ENCODE measurements at regions not wholly inside any gene's neighbourhood (a gene's known extent, or its start where the extent isn't known, plus 50 kb on each side); places are given as distances from the start of the nearest gene placed in this dataset.
"Not testable (repeated sequence)": the region's sequence is repeated elsewhere in the genome, so short reads cannot be mapped to it uniquely, and the experiment has no call there.

GRCh38 chr16:18136288-18136687, 200.2 kb downstream of the NPIPA8 start:
- H3K9me3 ChIP-seq (ENCODE audit: control insufficient read depth, low read length); intact Hi-C loops (cut with DNase I); DNase-seq; H3K27me3 ChIP-seq (ENCODE audit: control insufficient read depth in 1 of 2, insufficient read depth in 2 of 2, low read length in 1 of 2); H3K36me3 ChIP-seq (ENCODE audit: control insufficient read depth in 1 of 2, insufficient read depth in 2 of 2, low read length in 1 of 2); H3K4me1 ChIP-seq (ENCODE audit: control insufficient read depth in 1 of 2, insufficient read depth in 2 of 2, low read length in 2 of 2); H3K27ac ChIP-seq (ENCODE audit: low read depth in 1 of 2, low read length in 2 of 2); ATAC-seq (ENCODE audit: low FRiP score); H3K4me3 ChIP-seq (ENCODE audit: low read length in 2 of 2): not testable (repeated sequence)
- no CpG with 5 or more reads among the region's 1 CpG for whole genome bisulfite sequencing, 2 donors

GRCh38 chr16:18135024-18135423, 201.5 kb downstream of the NPIPA8 start:
- H3K4me3 ChIP-seq (ENCODE audit: low read length in 2 of 2); H3K9me3 ChIP-seq (ENCODE audit: control insufficient read depth, low read length); H3K36me3 ChIP-seq (ENCODE audit: control insufficient read depth in 1 of 2, insufficient read depth in 2 of 2, low read length in 1 of 2); H3K4me1 ChIP-seq (ENCODE audit: control insufficient read depth in 1 of 2, insufficient read depth in 2 of 2, low read length in 2 of 2); DNase-seq; H3K27ac ChIP-seq (ENCODE audit: low read depth in 1 of 2, low read length in 2 of 2); intact Hi-C loops (cut with DNase I); ATAC-seq (ENCODE audit: low FRiP score); H3K27me3 ChIP-seq (ENCODE audit: control insufficient read depth in 1 of 2, insufficient read depth in 2 of 2, low read length in 1 of 2): not testable (repeated sequence)
- WGBS, 2 donors = 55 to 81% methylated on average over 1 of the region's 4 CpGs

- H3K27ac ChIP-seq (ENCODE audit: low read depth in 1 of 2, low read length in 2 of 2); H3K4me1 ChIP-seq (ENCODE audit: control insufficient read depth in 1 of 2, insufficient read depth in 2 of 2, low read length in 2 of 2); H3K4me3 ChIP-seq (ENCODE audit: low read length in 2 of 2); intact Hi-C loops (cut with DNase I); H3K36me3 ChIP-seq (ENCODE audit: control insufficient read depth in 1 of 2, insufficient read depth in 2 of 2, low read length in 1 of 2); H3K9me3 ChIP-seq (ENCODE audit: control insufficient read depth, low read length); DNase-seq; H3K27me3 ChIP-seq (ENCODE audit: control insufficient read depth in 1 of 2, insufficient read depth in 2 of 2, low read length in 1 of 2): not testable (repeated sequence)
- peak; percentile 88 for ATAC-seq (ENCODE audit: low FRiP score)
- 0% methylated on average over 1 of the region's 6 CpGs; no CpG with 5 or more reads in 1 of the 2 donors for WGBS, 2 donors
Observed at GRCh38 chr16:18131587-18131986, 204.9 kb downstream of the NPIPA8 start.

- intact Hi-C loops (cut with DNase I); H3K9me3 ChIP-seq (ENCODE audit: control insufficient read depth, low read length); H3K4me3 ChIP-seq (ENCODE audit: low read length in 2 of 2); DNase-seq; H3K4me1 ChIP-seq (ENCODE audit: control insufficient read depth in 1 of 2, insufficient read depth in 2 of 2, low read length in 2 of 2); H3K27me3 ChIP-seq (ENCODE audit: control insufficient read depth in 1 of 2, insufficient read depth in 2 of 2, low read length in 1 of 2); H3K36me3 ChIP-seq (ENCODE audit: control insufficient read depth in 1 of 2, insufficient read depth in 2 of 2, low read length in 1 of 2); H3K27ac ChIP-seq (ENCODE audit: low read depth in 1 of 2, low read length in 2 of 2): not testable (repeated sequence)
- 84 to 92% methylated on average over 2 to 7 of the region's 8 CpGs for WGBS, 2 donors
- peak; percentile 70 for ATAC-seq (ENCODE audit: low FRiP score)
Observed at GRCh38 chr16:18130478-18131120, 205.9 kb downstream of the NPIPA8 start.

- WGBS, 2 donors = no CpG with 5 or more reads among the region's 12 CpGs
- H3K36me3 ChIP-seq (ENCODE audit: control insufficient read depth in 1 of 2, insufficient read depth in 2 of 2, low read length in 1 of 2); H3K27ac ChIP-seq (ENCODE audit: low read depth in 1 of 2, low read length in 2 of 2); ATAC-seq (ENCODE audit: low FRiP score); H3K9me3 ChIP-seq (ENCODE audit: control insufficient read depth, low read length); DNase-seq; H3K27me3 ChIP-seq (ENCODE audit: control insufficient read depth in 1 of 2, insufficient read depth in 2 of 2, low read length in 1 of 2); H3K4me3 ChIP-seq (ENCODE audit: low read length in 2 of 2); H3K4me1 ChIP-seq (ENCODE audit: control insufficient read depth in 1 of 2, insufficient read depth in 2 of 2, low read length in 2 of 2); intact Hi-C loops (cut with DNase I): not testable (repeated sequence)
Observed at GRCh38 chr16:18127033-18127432, 209.5 kb downstream of the NPIPA8 start.

- H3K4me3 ChIP-seq (ENCODE audit: low read length in 2 of 2); intact Hi-C loops (cut with DNase I); H3K27ac ChIP-seq (ENCODE audit: low read depth in 1 of 2, low read length in 2 of 2); H3K27me3 ChIP-seq (ENCODE audit: control insufficient read depth in 1 of 2, insufficient read depth in 2 of 2, low read length in 1 of 2); DNase-seq; H3K36me3 ChIP-seq (ENCODE audit: control insufficient read depth in 1 of 2, insufficient read depth in 2 of 2, low read length in 1 of 2); H3K9me3 ChIP-seq (ENCODE audit: control insufficient read depth, low read length); ATAC-seq (ENCODE audit: low FRiP score); H3K4me1 ChIP-seq (ENCODE audit: control insufficient read depth in 1 of 2, insufficient read depth in 2 of 2, low read length in 2 of 2): not testable (repeated sequence)
- WGBS, 2 donors = 54 to 63% methylated on average over 2 of the region's 4 CpGs
Observed at GRCh38 chr16:18119092-18119491, 217.4 kb downstream of the NPIPA8 start.

- H3K27ac ChIP-seq (ENCODE audit: low read depth in 1 of 2, low read length in 2 of 2); H3K9me3 ChIP-seq (ENCODE audit: control insufficient read depth, low read length); H3K36me3 ChIP-seq (ENCODE audit: control insufficient read depth in 1 of 2, insufficient read depth in 2 of 2, low read length in 1 of 2); intact Hi-C loops (cut with DNase I); H3K27me3 ChIP-seq (ENCODE audit: control insufficient read depth in 1 of 2, insufficient read depth in 2 of 2, low read length in 1 of 2); H3K4me3 ChIP-seq (ENCODE audit: low read length in 2 of 2); H3K4me1 ChIP-seq (ENCODE audit: control insufficient read depth in 1 of 2, insufficient read depth in 2 of 2, low read length in 2 of 2); DNase-seq; ATAC-seq (ENCODE audit: low FRiP score): not testable (repeated sequence)
- 55 to 65% methylated on average over 2 to 4 of the region's 5 CpGs for WGBS, 2 donors
Observed at GRCh38 chr16:18118684-18119083, 217.9 kb downstream of the NPIPA8 start.

- H3K9me3 ChIP-seq (ENCODE audit: control insufficient read depth, low read length); H3K27me3 ChIP-seq (ENCODE audit: control insufficient read depth in 1 of 2, insufficient read depth in 2 of 2, low read length in 1 of 2); H3K4me3 ChIP-seq (ENCODE audit: low read length in 2 of 2); intact Hi-C loops (cut with DNase I); ATAC-seq (ENCODE audit: low FRiP score); H3K36me3 ChIP-seq (ENCODE audit: control insufficient read depth in 1 of 2, insufficient read depth in 2 of 2, low read length in 1 of 2); H3K4me1 ChIP-seq (ENCODE audit: control insufficient read depth in 1 of 2, insufficient read depth in 2 of 2, low read length in 2 of 2); H3K27ac ChIP-seq (ENCODE audit: low read depth in 1 of 2, low read length in 2 of 2); DNase-seq: not testable (repeated sequence)
- whole genome bisulfite sequencing, 2 donors = 41 to 60% methylated on average over 8 to 9 of the region's 9 CpGs
Observed at GRCh38 chr16:18118071-18118470, 218.5 kb downstream of the NPIPA8 start.

GRCh38 chr16:18104412-18104811, 232.1 kb downstream of the NPIPA8 start:
- DNase-seq; H3K4me3 ChIP-seq (ENCODE audit: low read length in 2 of 2); H3K27me3 ChIP-seq (ENCODE audit: control insufficient read depth in 1 of 2, insufficient read depth in 2 of 2, low read length in 1 of 2); H3K4me1 ChIP-seq (ENCODE audit: control insufficient read depth in 1 of 2, insufficient read depth in 2 of 2, low read length in 2 of 2); H3K27ac ChIP-seq (ENCODE audit: low read depth in 1 of 2, low read length in 2 of 2); intact Hi-C loops (cut with DNase I); H3K9me3 ChIP-seq (ENCODE audit: control insufficient read depth, low read length); ATAC-seq (ENCODE audit: low FRiP score); H3K36me3 ChIP-seq (ENCODE audit: control insufficient read depth in 1 of 2, insufficient read depth in 2 of 2, low read length in 1 of 2): not testable (repeated sequence)
- WGBS, 2 donors = no CpG with 5 or more reads among the region's 2 CpGs
